AG10803 (cell line): ENCODE measurements at regions not wholly inside any gene's neighbourhood (a gene's known extent, or its start where the extent isn't known, plus 50 kb on each side); places are given as distances from the start of the nearest gene placed in this dataset.

Experiments used
- DNase-seq: peaks from one replicate; pipeline ENCODE4 v3.0.0; 2010; ENCODE audit warnings: low read depth
- H3K4me3 ChIP-seq: 2 replicates; pipeline ENCODE4 v1.5.1; 2011; ENCODE audit warnings: mild to moderate bottlenecking, low read length, control low read depth
- CTCF ChIP-seq: conservative IDR thresholded peaks from 2 replicates; pipeline ENCODE4 v1.5.1; 2011; ENCODE audit warnings: mild to moderate bottlenecking, low read length, control low read depth, inconsistent platforms

GRCh38 chrX:21168401-21169160 is 205.6 kb upstream of the CNKSR2 start:
- H3K4me3 ChIP-seq: no peak overlapping the region
- no peak for DNase-seq
- no peak for TF ChIP-seq CTCF

GRCh38 chrX:21171181-21171580 is 203.0 kb upstream of the CNKSR2 start:
- H3K4me3 ChIP-seq: no peak overlapping the region
- TF ChIP-seq CTCF: no peak
- no peak for DNase-seq

- no peak for DNase-seq
- no peak overlapping the region for H3K4me3 ChIP-seq
- no peak for TF ChIP-seq CTCF
Measured at GRCh38 chrX:21174439-21174838, 199.8 kb upstream of the CNKSR2 start.

- H3K4me3 ChIP-seq: no peak overlapping the region
- DNase-seq: peak; percentile 24
- no peak for TF ChIP-seq CTCF
Measured at GRCh38 chrX:21176921-21177571, 197.2 kb upstream of the CNKSR2 start.

- no peak for TF ChIP-seq CTCF
- DNase-seq: no peak
- H3K4me3 ChIP-seq: no peak overlapping the region
Measured at GRCh38 chrX:21181232-21181853, 192.9 kb upstream of the CNKSR2 start.

GRCh38 chrX:21193196-21193595 is 181.0 kb upstream of the CNKSR2 start:
- no peak for DNase-seq
- TF ChIP-seq CTCF: no peak
- no peak overlapping the region for H3K4me3 ChIP-seq
